SK-N-MC (cell line): ENCODE measurements at regions not wholly inside any gene's neighbourhood (a gene's known extent, or its start where the extent isn't known, plus 50 kb on each side); places are given as distances from the start of the nearest gene placed in this dataset.
"Not testable (repeated sequence)": the region's sequence is repeated elsewhere in the genome, so short reads cannot be mapped to it uniquely, and the experiment has no call there.

ENCODE experiments used
- DNase-seq: peaks from one replicate; pipeline ENCODE4 v3.0.0-alpha.2; 2011; ENCODE audit warnings: low read depth, low spot score
- H3K27ac ChIP-seq: fragments of 200-600 bp; sonication (generic); 2 replicates; pipeline ENCODE4 v1.5.1; 2016; ENCODE audit warnings: mixed run types
- H3K36me3 ChIP-seq: fragments of 200-600 bp; sonication (generic); 2 replicates; pipeline ENCODE4 v1.6.1; 2017; ENCODE audit warnings: antibody characterized with exemption, low read length, mixed read lengths; ENCODE audit not compliant: insufficient read depth
- H3K4me3 ChIP-seq: fragments of 200-600 bp; sonication (generic); 2 replicates; pipeline ENCODE4 v1.5.1; 2016
- H3K9ac ChIP-seq: fragments of 200-600 bp; sonication (generic); 2 replicates; pipeline ENCODE4 v1.8.0; 2017; ENCODE audit warnings: mixed run types, mixed read lengths; ENCODE audit not compliant: insufficient read length
- H3K9me3 ChIP-seq: fragments of 200-600 bp; sonication (generic); 2 replicates; pipeline ENCODE4 v1.6.1; 2017; ENCODE audit warnings: low read depth, mild to moderate bottlenecking, antibody characterized with exemption, low read length, moderate library complexity, mixed read lengths
- EZH2 ChIP-seq: fragments of 200-600 bp; sonication (generic); IDR thresholded peaks from one replicate; pipeline ENCODE4 v1.6.1; 2017; ENCODE audit warnings: antibody characterized with exemption
- FOXP2 ChIP-seq: optimal IDR thresholded peaks from 2 replicates; pipeline ENCODE3; 2011; ENCODE audit warnings: mild to moderate bottlenecking, moderate library complexity; ENCODE audit not compliant: insufficient read depth; ENCODE audit errors: extremely low read length, control extremely low read depth
- POLR2AphosphoS5 ChIP-seq: IDR thresholded peaks from 2 replicates; pipeline ENCODE4 v1.6.1; 2012; ENCODE audit warnings: mild to moderate bottlenecking, low read depth, low read length, borderline replicate concordance

GRCh38 chr18:65214456-65214855, 536.4 kb upstream of the CDH7 start:
- TF ChIP-seq FOXP2 (no peak), POLR2AphosphoS5 (no peak), EZH2 (no peak)
- H3K4me3 ChIP-seq = no peak overlapping the region
- H3K36me3 ChIP-seq = no peaks in the 10 kb centered on the region
- H3K9me3 ChIP-seq = no peaks in the 10 kb centered on the region
- H3K9ac ChIP-seq = no peak overlapping the region
- no peak for DNase-seq
- no peak overlapping the region for H3K27ac ChIP-seq

DNA sequence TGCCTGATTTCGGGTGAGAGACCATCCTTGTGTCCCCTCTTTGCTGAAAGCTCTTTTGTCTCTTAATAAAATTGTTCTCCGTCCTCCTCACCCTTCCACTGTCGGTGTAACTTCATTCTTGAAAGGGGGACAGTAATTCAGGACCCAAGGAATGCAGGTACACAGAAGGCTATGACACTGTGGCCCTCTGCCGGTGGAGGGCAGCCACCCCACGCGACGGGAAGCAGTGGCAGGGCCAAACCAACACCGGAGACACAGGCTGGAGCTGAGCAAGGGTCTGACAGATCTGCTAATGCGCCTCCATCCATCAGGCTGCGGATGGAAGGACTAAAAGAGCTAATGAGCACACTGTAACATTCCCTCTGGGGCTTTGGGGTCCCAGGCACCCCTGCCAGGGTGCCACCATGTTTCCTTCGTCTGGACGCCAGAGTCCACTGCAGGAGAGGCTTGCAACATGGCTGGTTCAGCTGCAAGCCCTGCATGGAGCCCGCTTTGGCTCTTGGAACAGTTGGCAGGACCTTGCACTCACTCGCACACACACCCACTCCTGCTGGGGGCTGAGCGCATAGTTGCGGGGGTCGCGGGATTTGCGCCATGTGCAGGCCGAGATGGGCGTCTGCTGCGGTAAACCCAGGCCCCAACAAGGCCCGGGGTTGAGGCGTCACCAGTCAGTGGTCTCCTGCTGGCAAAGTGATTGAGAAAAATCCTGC, 544.1 kb upstream of the CDH7 start:
- Histone ChIP-seq H3K9me3 (no peaks in the 10 kb centered on the region), H3K9ac (no peak overlapping the region), H3K4me3 (no peak overlapping the region), H3K27ac (no peak overlapping the region), H3K36me3 (no peaks in the 10 kb centered on the region)
- no peak for DNase-seq
- TF ChIP-seq POLR2AphosphoS5 (no peak), FOXP2 (no peak), EZH2 (no peak)

DNA sequence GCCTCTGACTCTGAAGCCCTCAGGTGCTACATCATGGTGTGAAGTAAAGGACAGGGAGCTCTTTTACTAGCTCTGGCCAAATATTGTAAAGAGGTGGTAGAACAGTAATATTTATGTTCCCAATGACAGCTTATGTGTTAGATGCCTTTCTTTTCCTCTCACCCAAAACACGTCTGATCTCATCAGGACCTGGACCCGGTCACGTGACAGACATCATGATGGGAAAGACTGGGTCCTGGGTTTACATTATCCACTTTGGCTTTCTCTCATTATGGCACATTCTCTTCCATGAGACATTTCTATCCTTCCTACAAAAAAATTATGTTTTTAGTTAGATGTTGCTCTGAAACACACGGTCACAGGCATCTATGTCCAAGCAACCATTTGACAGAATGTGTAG, 548.7 kb upstream of the CDH7 start:
- H3K27ac ChIP-seq = no peak overlapping the region
- TF ChIP-seq FOXP2 (no peak), POLR2AphosphoS5 (no peak), EZH2 (no peak)
- DNase-seq = no peak
- H3K9ac ChIP-seq = no peak overlapping the region
- H3K36me3 ChIP-seq = no peaks in the 10 kb centered on the region
- H3K9me3 ChIP-seq = no peaks in the 10 kb centered on the region
- no peak overlapping the region for H3K4me3 ChIP-seq

GRCh38 chr18:65175681-65176080, 575.1 kb upstream of the CDH7 start:
- Histone ChIP-seq H3K4me3 (no peak overlapping the region), H3K36me3 (no peaks in the 10 kb centered on the region), H3K27ac (no peak overlapping the region), H3K9me3 (no peaks in the 10 kb centered on the region), H3K9ac (no peak overlapping the region)
- DNase-seq = no peak
- TF ChIP-seq EZH2 (no peak), FOXP2 (no peak), POLR2AphosphoS5 (no peak)

GRCh38 chr18:65162086-65162485, 588.7 kb upstream of the CDH7 start:
- not testable (repeated sequence) for DNase-seq, H3K27ac ChIP-seq, H3K9me3 ChIP-seq, H3K36me3 ChIP-seq, H3K9ac ChIP-seq, H3K4me3 ChIP-seq

DNA sequence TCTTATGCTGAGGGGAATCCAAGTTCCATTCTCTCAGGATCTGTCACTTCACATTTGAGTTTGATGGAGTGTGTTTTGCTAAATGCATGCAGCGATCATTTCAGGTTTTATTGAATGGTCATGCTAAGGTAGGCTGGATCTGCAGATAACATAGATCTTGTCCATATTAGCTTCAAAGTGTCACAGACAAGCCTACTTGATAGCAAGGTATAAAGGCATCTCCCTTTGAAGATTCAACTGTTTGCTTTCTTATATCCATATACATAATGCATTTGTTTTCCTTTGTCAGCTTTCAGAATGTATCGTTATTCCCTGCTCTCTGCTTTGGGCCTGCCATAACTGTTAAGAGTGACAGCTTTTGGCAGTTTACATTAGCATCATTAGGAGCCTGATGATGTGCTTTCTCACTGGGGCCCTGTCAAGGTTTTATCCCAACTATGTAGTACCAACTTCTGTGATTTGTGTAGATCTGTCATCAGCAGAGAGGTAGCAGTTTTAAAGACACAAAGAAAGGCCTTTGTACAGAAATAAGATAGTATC, 604.3 kb upstream of the CDH7 start:
- Histone ChIP-seq H3K36me3 (no peaks in the 10 kb centered on the region), H3K9me3 (no peaks in the 10 kb centered on the region), H3K4me3 (no peak overlapping the region), H3K27ac (no peak overlapping the region), H3K9ac (no peak overlapping the region)
- TF ChIP-seq EZH2 (no peak), POLR2AphosphoS5 (no peak), FOXP2 (no peak)
- DNase-seq = no peak

- no peak for TF ChIP-seq POLR2AphosphoS5
- TF ChIP-seq FOXP2 = no peak
- TF ChIP-seq EZH2 = no peak
- Histone ChIP-seq H3K9ac (no peak overlapping the region), H3K9me3 (no peaks in the 10 kb centered on the region), H3K36me3 (no peaks in the 10 kb centered on the region), H3K27ac (no peak overlapping the region), H3K4me3 (no peak overlapping the region)
- no peak for DNase-seq
Observed at GRCh38 chr18:65145312-65145711, 605.5 kb upstream of the CDH7 start.

- no peak overlapping the region for H3K9ac ChIP-seq
- H3K27ac ChIP-seq = no peak overlapping the region
- no peak for DNase-seq
- TF ChIP-seq EZH2 (no peak), FOXP2 (no peak), POLR2AphosphoS5 (no peak)
- H3K36me3 ChIP-seq = no peaks in the 10 kb centered on the region
- no peak overlapping the region for H3K4me3 ChIP-seq
- no peaks in the 10 kb centered on the region for H3K9me3 ChIP-seq
Observed at GRCh38 chr18:65133610-65134009, 617.2 kb upstream of the CDH7 start.

- TF ChIP-seq EZH2 = no peak
- TF ChIP-seq POLR2AphosphoS5 = no peak
- TF ChIP-seq FOXP2 = no peak
- Histone ChIP-seq H3K9ac (no peak overlapping the region), H3K27ac (no peak overlapping the region), H3K36me3 (no peaks in the 10 kb centered on the region), H3K4me3 (no peak overlapping the region), H3K9me3 (no peaks in the 10 kb centered on the region)
- DNase-seq = no peak
Observed at GRCh38 chr18:65124633-65125032, 626.2 kb upstream of the CDH7 start.
